ENCODE measurements at regions not wholly inside any gene's neighbourhood (a gene's known extent, or its start where the extent isn't known, plus 50 kb on each side); places are given as distances from the start of the nearest gene placed in this dataset.

DNA sequence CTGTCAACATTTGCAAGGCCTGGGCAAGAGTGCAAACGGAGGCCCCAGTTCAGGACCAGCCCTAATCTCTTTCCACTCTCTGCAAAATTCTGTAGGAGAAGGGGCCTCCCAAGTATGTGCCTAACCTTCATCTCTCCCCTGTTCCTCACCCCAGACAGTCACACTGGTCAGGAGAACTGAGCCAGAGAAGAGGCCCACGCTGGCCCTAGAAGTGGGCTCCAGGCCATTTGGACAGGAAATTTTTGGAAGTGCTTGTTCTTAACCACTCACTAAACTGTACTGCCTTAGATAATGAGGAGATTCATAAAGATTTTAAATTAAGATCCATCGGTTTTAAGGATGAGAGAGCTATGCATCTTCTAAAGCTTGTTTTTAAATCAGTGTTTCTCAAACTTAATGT, 129.7 kb upstream of the ADGRL2 start:
- DNase-seq (ENCODE audit: low read depth in 1 of 2, low spot score in 2 of 2) (no peak), FAIRE-seq (no peak)
- Histone ChIP-seq H3K4me3 (ENCODE audit: extremely low read depth in 1 of 4, insufficient read depth in 2 of 4, low read depth in 3 of 4, low read length in 4 of 4) (no peak overlapping the region), H2BK15ac (ENCODE audit: low read length) (no peak overlapping the region), H3K23me2 (ENCODE audit: low read depth, low read length) (no peaks in the 10 kb centered on the region), H3K36me3 (ENCODE audit: control insufficient read depth in 2 of 4, insufficient read depth in 4 of 4, low read length in 3 of 4) (no peaks in the 10 kb centered on the region), H3K56ac (replicated peaks; ENCODE audit: insufficient read length, low read depth, low read length) (no peak overlapping the region), H3K18ac (ENCODE audit: extremely low read depth, low read length) (no peak overlapping the region), H3K4ac (replicated peaks; ENCODE audit: insufficient read length, low read depth, low read length) (no peak overlapping the region), H3K9me3 (ENCODE audit: insufficient read depth in 2 of 2, low read depth in 1 of 2, low read length in 1 of 2) (no peaks in the 10 kb centered on the region), H4K91ac (replicated peaks; ENCODE audit: insufficient read length, low read length) (no peak overlapping the region), H3K27ac (ENCODE audit: low read depth, low read length) (no peak overlapping the region), H3K27me3 (replicated peaks in 1 of 4; ENCODE audit: control insufficient read depth in 3 of 4, extremely low read depth in 1 of 4, insufficient read depth in 3 of 4, low read length in 3 of 4) (no peaks in the 10 kb centered on the region), H3K14ac (ENCODE audit: insufficient read length) (no peak overlapping the region), H2BK12ac (ENCODE audit: low read depth, low read length) (no peak overlapping the region), H4K8ac (ENCODE audit: extremely low read depth, insufficient read depth, low read length) (no peak overlapping the region), H2BK120ac (replicated peaks; ENCODE audit: low read depth, low read length) (no peak overlapping the region), H3K4me2 (ENCODE audit: insufficient read depth in 1 of 2, low read depth in 2 of 2, low read length in 2 of 2) (no peak overlapping the region), H2BK5ac (ENCODE audit: low read depth, low read length) (no peak overlapping the region), H4K20me1 (replicated peaks in 1 of 2; ENCODE audit: control insufficient read depth in 1 of 2, insufficient read depth in 2 of 2, low read length in 2 of 2) (no peaks in the 10 kb centered on the region), H3K9ac (replicated peaks in 1 of 4; ENCODE audit: extremely low read depth in 1 of 4, low read depth in 3 of 4, low read length in 3 of 4) (no peak overlapping the region), H2AK5ac (ENCODE audit: low read depth, low read length) (no peak overlapping the region), H3K23ac (ENCODE audit: insufficient read length) (no peak overlapping the region), H2AFZ (ENCODE audit: low read length) (no peak overlapping the region), H3K79me1 (ENCODE audit: low read depth, low read length) (no peaks in the 10 kb centered on the region), H2BK20ac (ENCODE audit: low read length) (no peak overlapping the region), H4K5ac (ENCODE audit: insufficient read length, low read depth, low read length) (no peak overlapping the region), H3K79me2 (ENCODE audit: control insufficient read depth in 1 of 2, insufficient read depth in 2 of 2, low read length in 2 of 2) (no peaks in the 10 kb centered on the region), H3K4me1 (replicated peaks in 1 of 4; ENCODE audit: control insufficient read depth in 3 of 4, insufficient read depth in 4 of 4, low read length in 3 of 4) (peaks cover 0 to 9% (median 2%) of the 10 kb centered on the region in 4 experiments; a peak in 3 of 7 replicates)
- POLR2A ChIA-PET (ENCODE audit: partially characterized antibody) = interaction anchor here (2.3 kb wide), 1 partner anchor 11 kb away, joined by 10 read pairs; no protein-coding TSS in a partner anchor
- TF ChIP-seq CREB1 (IDR thresholded peaks at IDR 0.05) (no peak), KDM4A (IDR thresholded peaks at IDR 0.05; ENCODE audit: low read depth, low read length, severe bottlenecking) (no peak), CHD2 (IDR thresholded peaks at IDR 0.05; ENCODE audit: low read length) (no peak), BACH1 (IDR thresholded peaks at IDR 0.05; ENCODE audit: low read length) (no peak), YY1 (IDR thresholded peaks at IDR 0.05; ENCODE audit: low read depth, low read length) (no peak), RBBP5 (IDR thresholded peaks at IDR 0.05; ENCODE audit: borderline replicate concordance, low read depth, low read length) (no peak), CHD1 (IDR thresholded peaks at IDR 0.05; ENCODE audit: low read depth, low read length) (no peak), JUND (IDR thresholded peaks at IDR 0.05; ENCODE audit: low read length) (no peak), HDAC2 (IDR thresholded peaks at IDR 0.05; ENCODE audit: borderline replicate concordance in 1 of 2, low read depth in 2 of 2, low read length in 2 of 2) (no peak), CTBP2 (IDR thresholded peaks at IDR 0.05; ENCODE audit: borderline replicate concordance, insufficient read depth, insufficient read length, low read length) (no peak)
- TF ChIP-seq, protein P1, sequence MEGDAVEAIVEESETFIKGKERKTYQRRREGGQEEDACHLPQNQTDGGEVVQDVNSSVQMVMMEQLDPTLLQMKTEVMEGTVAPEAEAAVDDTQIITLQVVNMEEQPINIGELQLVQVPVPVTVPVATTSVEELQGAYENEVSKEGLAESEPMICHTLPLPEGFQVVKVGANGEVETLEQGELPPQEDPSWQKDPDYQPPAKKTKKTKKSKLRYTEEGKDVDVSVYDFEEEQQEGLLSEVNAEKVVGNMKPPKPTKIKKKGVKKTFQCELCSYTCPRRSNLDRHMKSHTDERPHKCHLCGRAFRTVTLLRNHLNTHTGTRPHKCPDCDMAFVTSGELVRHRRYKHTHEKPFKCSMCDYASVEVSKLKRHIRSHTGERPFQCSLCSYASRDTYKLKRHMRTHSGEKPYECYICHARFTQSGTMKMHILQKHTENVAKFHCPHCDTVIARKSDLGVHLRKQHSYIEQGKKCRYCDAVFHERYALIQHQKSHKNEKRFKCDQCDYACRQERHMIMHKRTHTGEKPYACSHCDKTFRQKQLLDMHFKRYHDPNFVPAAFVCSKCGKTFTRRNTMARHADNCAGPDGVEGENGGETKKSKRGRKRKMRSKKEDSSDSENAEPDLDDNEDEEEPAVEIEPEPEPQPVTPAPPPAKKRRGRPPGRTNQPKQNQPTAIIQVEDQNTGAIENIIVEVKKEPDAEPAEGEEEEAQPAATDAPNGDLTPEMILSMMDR (IDR thresholded peaks at IDR 0.05; ENCODE audit: control extremely low read depth in 1 of 3, insufficient read depth in 1 of 3, low read depth in 1 of 3, low read length in 3 of 3) = no peak
- WGBS, 2 experiments (ENCODE audit: extremely low coverage in 1 of 2, insufficient coverage in 1 of 2, insufficient read length in 1 of 2, insufficient replicate concordance in 2 of 2, low coverage in 1 of 2, low lambda C conversion rate in 2 of 2, missing lambda C conversion rate in 1 of 2) = 85% methylated on average over 3 of the region's 3 CpGs; no CpG with 5 or more reads in 1 of the 2 experiments
- CTCF ChIA-PET (ENCODE audit: partially characterized antibody) = interaction anchor here (2.1 kb wide), 1 partner anchor 121 kb away, joined by 9 read pairs; no protein-coding TSS in a partner anchor

Measured in H1 (cell line).